ENCODE measurements at regions not wholly inside any gene's neighbourhood (a gene's known extent, or its start where the extent isn't known, plus 50 kb on each side); places are given as distances from the start of the nearest gene placed in this dataset.

GRCh38 chr18:45212181-45213039, 402.9 kb upstream of the SLC14A2 start:
- peak; percentile 100 for TF ChIP-seq CTCF (conservative IDR thresholded peaks at IDR 0.05; ENCODE audit: control insufficient read depth, insufficient read depth, low read depth, low read length)
- no peak overlapping the region for H3K4me3 ChIP-seq (ENCODE audit: control insufficient read depth, low read depth, low read length)
- DNase-seq (ENCODE audit: low read depth), result peak; percentile 85

DNA sequence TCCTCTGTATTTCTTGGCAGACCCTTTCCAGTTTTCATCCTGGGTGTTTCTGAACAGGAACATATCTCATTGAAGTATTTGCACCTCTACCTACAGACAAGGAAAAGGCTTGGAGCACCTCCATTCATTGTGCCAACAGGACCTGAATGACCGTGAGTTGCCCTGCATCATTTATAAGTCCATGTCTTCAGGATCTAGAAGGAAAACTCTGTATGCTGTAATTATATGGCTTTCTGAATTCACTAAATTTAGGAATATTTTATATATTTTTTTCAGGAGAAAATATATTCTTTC, 402.3 kb upstream of the SLC14A2 start:
- TF ChIP-seq CTCF (conservative IDR thresholded peaks at IDR 0.05; ENCODE audit: control insufficient read depth, insufficient read depth, low read depth, low read length), result no peak

GRCh38 chr18:45218436-45218835, 396.8 kb upstream of the SLC14A2 start:
- H3K4me3 ChIP-seq (ENCODE audit: control insufficient read depth, low read depth, low read length), result no peak overlapping the region
- no peak for DNase-seq (ENCODE audit: low read depth)
- no peak for TF ChIP-seq CTCF (conservative IDR thresholded peaks at IDR 0.05; ENCODE audit: control insufficient read depth, insufficient read depth, low read depth, low read length)

More for the DNA sequence above, 402.3 kb upstream of the SLC14A2 start:
- DNase-seq (ENCODE audit: low read depth), result no peak
- H3K4me3 ChIP-seq (ENCODE audit: control insufficient read depth, low read depth, low read length), result no peak overlapping the region

GRCh38 chr18:45221363-45221762, 393.9 kb upstream of the SLC14A2 start:
- TF ChIP-seq CTCF (conservative IDR thresholded peaks at IDR 0.05; ENCODE audit: control insufficient read depth, insufficient read depth, low read depth, low read length), result no peak
- peak; percentile 84 for DNase-seq (ENCODE audit: low read depth)
- H3K4me3 ChIP-seq (ENCODE audit: control insufficient read depth, low read depth, low read length), result no peak overlapping the region

DNA sequence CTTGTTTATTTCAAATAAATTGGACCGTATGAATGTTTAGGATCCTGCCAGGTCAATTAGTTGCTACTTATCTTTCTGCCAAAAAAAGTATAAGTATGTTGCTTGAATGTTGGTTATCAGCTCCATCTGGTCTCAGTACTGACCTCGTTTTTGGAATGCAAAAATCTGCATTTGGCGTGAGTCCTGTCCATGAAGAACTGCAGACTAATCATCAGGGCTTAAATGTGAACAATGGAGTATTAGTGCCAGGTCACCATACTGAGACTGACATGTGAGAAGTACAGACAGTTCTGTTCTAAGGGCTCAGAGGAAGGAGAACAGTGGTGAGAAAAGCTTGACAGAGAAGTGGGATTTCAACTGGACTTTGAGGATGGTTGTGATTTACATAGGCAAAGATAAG, 393.1 kb upstream of the SLC14A2 start:
- peak; percentile 25 for DNase-seq (ENCODE audit: low read depth)
- no peak overlapping the region for H3K4me3 ChIP-seq (ENCODE audit: control insufficient read depth, low read depth, low read length)
- TF ChIP-seq CTCF (conservative IDR thresholded peaks at IDR 0.05; ENCODE audit: control insufficient read depth, insufficient read depth, low read depth, low read length), result no peak

- no peak overlapping the region for H3K4me3 ChIP-seq (ENCODE audit: control insufficient read depth, low read depth, low read length)
- DNase-seq (ENCODE audit: low read depth), result no peak
- TF ChIP-seq CTCF (conservative IDR thresholded peaks at IDR 0.05; ENCODE audit: control insufficient read depth, insufficient read depth, low read depth, low read length), result no peak
Observed at GRCh38 chr18:45227001-45227742, 388.1 kb upstream of the SLC14A2 start.
